ENCODE measurements at regions not wholly inside any gene's neighbourhood (a gene's known extent, or its start where the extent isn't known, plus 50 kb on each side); places are given as distances from the start of the nearest gene placed in this dataset.
"Not testable (repeated sequence)": the region's sequence is repeated elsewhere in the genome, so short reads cannot be mapped to it uniquely, and the experiment has no call there.

- H3K36me3 Mint-ChIP-seq, result no peaks in the 10 kb centered on the region
- no peaks in the 10 kb centered on the region for H3K27me3 Mint-ChIP-seq
Observed at GRCh38 chrY:7656596-7656995, 745.0 kb upstream of the AMELY start.

DNA sequence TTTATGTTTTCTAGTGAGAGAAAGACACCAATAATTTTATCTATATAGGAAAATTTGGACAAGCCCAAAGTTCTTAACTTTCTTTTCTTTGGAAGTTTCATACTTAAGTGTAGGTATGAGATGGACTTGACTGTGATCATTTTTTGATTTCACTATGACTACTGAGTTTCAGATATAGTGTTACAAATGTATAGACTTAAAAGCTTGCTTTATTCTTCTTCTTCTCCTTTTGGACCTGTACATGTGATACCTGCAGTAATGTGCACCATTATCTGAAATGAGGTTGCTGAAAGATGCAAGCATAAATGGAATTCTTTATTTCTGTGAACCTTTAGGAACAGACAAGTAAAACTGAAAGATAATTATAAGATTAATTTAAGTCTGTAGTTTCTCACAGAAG lies 743.4 kb upstream of the AMELY start:
- H3K4me3 Mint-ChIP-seq, result no peak overlapping the region
- no peak overlapping the region for H3K27ac Mint-ChIP-seq
- ATAC-seq (no peak), DNase-seq (ENCODE audit: low spot score) (no peak)
- H3K9me3 Mint-ChIP-seq, result no peaks in the 10 kb centered on the region
- no peaks in the 10 kb centered on the region for H3K27me3 Mint-ChIP-seq
- no peaks in the 10 kb centered on the region for H3K36me3 Mint-ChIP-seq
- no peaks in the 10 kb centered on the region for H3K4me1 Mint-ChIP-seq (ENCODE audit: low read depth in 2 of 2)

More at GRCh38 chrY:7656596-7656995, 745.0 kb upstream of the AMELY start:
- no peaks in the 10 kb centered on the region for H3K9me3 Mint-ChIP-seq
- no peak overlapping the region for H3K27ac Mint-ChIP-seq
- H3K4me1 Mint-ChIP-seq (ENCODE audit: low read depth in 2 of 2), result no peaks in the 10 kb centered on the region
- H3K4me3 Mint-ChIP-seq, result no peak overlapping the region
- DNase-seq (ENCODE audit: low spot score), result no peak
- no peak for ATAC-seq

DNA sequence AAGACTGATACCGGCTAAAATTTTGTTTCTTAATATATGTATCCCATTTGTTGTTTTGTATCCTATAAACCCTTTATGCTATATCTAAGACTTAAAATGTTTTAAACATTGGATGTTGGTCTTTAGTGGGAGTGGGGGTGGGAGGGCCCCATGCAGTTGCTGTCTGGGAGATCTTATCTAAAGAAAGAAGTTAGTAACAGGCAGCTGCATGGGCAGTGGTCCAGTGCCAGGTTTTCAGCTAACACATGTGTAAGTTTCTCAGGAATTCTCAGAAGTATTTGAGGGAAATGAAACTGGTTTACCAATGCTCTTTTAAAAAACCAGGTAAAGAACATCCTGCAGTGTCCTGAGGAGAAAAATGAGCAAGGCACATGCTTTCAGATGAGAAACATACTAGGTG lies 738.3 kb upstream of the AMELY start:
- not testable (repeated sequence) for ATAC-seq; H3K27ac Mint-ChIP-seq; DNase-seq (ENCODE audit: low spot score); H3K4me1 Mint-ChIP-seq (ENCODE audit: low read depth in 2 of 2); H3K9me3 Mint-ChIP-seq; H3K36me3 Mint-ChIP-seq; H3K27me3 Mint-ChIP-seq; H3K4me3 Mint-ChIP-seq

Data from natural killer cell treated with Interleukin-12 subunit alpha and Interleukin-12 subunit beta and Interleukin-15 and Interleukin-18, amount 100 ng/mL, for 72 hours (primary cell).